ENCODE measurements at regions not wholly inside any gene's neighbourhood (a gene's known extent, or its start where the extent isn't known, plus 50 kb on each side); places are given as distances from the start of the nearest gene placed in this dataset.

- H3K4me1 ChIP-seq (ENCODE audit: control insufficient read depth, extremely low read depth, insufficient read depth, low read length): no peaks in the 10 kb centered on the region
- H2AFZ ChIP-seq (ENCODE audit: low read depth, low read length): no peak overlapping the region
- FAIRE-seq (no peak), DNase-seq (ENCODE audit: low read depth, low spot score) (no peak)
- H3K27me3 ChIP-seq (ENCODE audit: control insufficient read depth in 2 of 2, insufficient read depth in 2 of 2, low read length in 2 of 2): no peaks in the 10 kb centered on the region
- dilution Hi-C loops (cut with MboI; ENCODE audit: extremely low pct_ligation_motif_present, low sequenced_read_pairs): no loop called here
- TF ChIP-seq EZH2 (IDR thresholded peaks at IDR 0.05; ENCODE audit: borderline replicate concordance, low read depth, low read length, severe bottlenecking): no peak
- TF ChIP-seq GATA2 (IDR thresholded peaks at IDR 0.05; ENCODE audit: insufficient read depth, insufficient read length, low read depth, low read length): no peak
- no peak for TF ChIP-seq JUN (IDR thresholded peaks at IDR 0.05; ENCODE audit: borderline replicate concordance, insufficient read depth, insufficient read length, low read depth)
- TF ChIP-seq POLR2AphosphoS5 (IDR thresholded peaks at IDR 0.05; ENCODE audit: insufficient read depth, low read depth, low read length): no peak
- no peak for TF ChIP-seq MYC (IDR thresholded peaks at IDR 0.05; ENCODE audit: low read depth, low read length)
- no peak for TF ChIP-seq FOS (IDR thresholded peaks at IDR 0.05; ENCODE audit: borderline replicate concordance, insufficient read depth, low read length)
- no peaks in the 10 kb centered on the region for H4K20me1 ChIP-seq (replicated peaks; ENCODE audit: control insufficient read depth, extremely low read depth, insufficient read depth, low read length)
- no peak overlapping the region for H3K27ac ChIP-seq (ENCODE audit: insufficient read depth, low read depth, low read length)
- no peak overlapping the region for H3K4me3 ChIP-seq (replicated peaks in 1 of 3; ENCODE audit: insufficient read depth in 1 of 3, low read depth in 1 of 3, low read length in 3 of 3)
- H3K79me2 ChIP-seq (ENCODE audit: control insufficient read depth, insufficient read depth, low read length): no peaks in the 10 kb centered on the region
- no peak overlapping the region for H3K9ac ChIP-seq (replicated peaks; ENCODE audit: extremely low read depth, insufficient read depth, low read length)
- H3K9me1 ChIP-seq (replicated peaks; ENCODE audit: control insufficient read depth, extremely low read depth, insufficient read depth, low read length): no peaks in the 10 kb centered on the region
- BruUV-seq (replicated peaks): no TSS peak
- CTCF ChIA-PET: no interaction called here
- intact Hi-C loops (cut with micrococcal nuclease): no loop called here
- H3K4me2 ChIP-seq (ENCODE audit: insufficient read depth, low read length): no peak overlapping the region
- H3K36me3 ChIP-seq (ENCODE audit: control insufficient read depth in 2 of 2, extremely low read depth in 1 of 2, insufficient read depth in 2 of 2, low read length in 2 of 2): no peaks in the 10 kb centered on the region
- POLR2A ChIA-PET: no interaction called here
- H3K9me3 ChIP-seq (replicated peaks; ENCODE audit: control insufficient read depth, insufficient read depth, low read length): no peaks in the 10 kb centered on the region
Measured at GRCh38 chr4:75259306-75259705, 254.9 kb downstream of the RCHY1 start.

- no peak overlapping the region for H3K4me3 ChIP-seq (replicated peaks in 1 of 3; ENCODE audit: insufficient read depth in 1 of 3, low read depth in 1 of 3, low read length in 3 of 3)
Measured at GRCh38 chr4:75255261-75255660, 258.9 kb downstream of the RCHY1 start.

More at GRCh38 chr4:75255261-75255660, 258.9 kb downstream of the RCHY1 start:
- Histone ChIP-seq H3K9me1 (replicated peaks; ENCODE audit: control insufficient read depth, extremely low read depth, insufficient read depth, low read length) (no peaks in the 10 kb centered on the region), H3K4me2 (ENCODE audit: insufficient read depth, low read length) (no peak overlapping the region), H3K4me1 (ENCODE audit: control insufficient read depth, extremely low read depth, insufficient read depth, low read length) (no peaks in the 10 kb centered on the region), H3K79me2 (ENCODE audit: control insufficient read depth, insufficient read depth, low read length) (no peaks in the 10 kb centered on the region), H3K9me3 (replicated peaks; ENCODE audit: control insufficient read depth, insufficient read depth, low read length) (no peaks in the 10 kb centered on the region), H2AFZ (ENCODE audit: low read depth, low read length) (no peak overlapping the region), H3K27me3 (ENCODE audit: control insufficient read depth in 2 of 2, insufficient read depth in 2 of 2, low read length in 2 of 2) (no peaks in the 10 kb centered on the region), H4K20me1 (replicated peaks; ENCODE audit: control insufficient read depth, extremely low read depth, insufficient read depth, low read length) (no peaks in the 10 kb centered on the region), H3K27ac (ENCODE audit: insufficient read depth, low read depth, low read length) (no peak overlapping the region), H3K36me3 (ENCODE audit: control insufficient read depth in 2 of 2, extremely low read depth in 1 of 2, insufficient read depth in 2 of 2, low read length in 2 of 2) (no peaks in the 10 kb centered on the region), H3K9ac (replicated peaks; ENCODE audit: extremely low read depth, insufficient read depth, low read length) (no peak overlapping the region)
- DNase-seq (ENCODE audit: low read depth, low spot score): no peak
- intact Hi-C loops (cut with micrococcal nuclease): no loop called here
- TF ChIP-seq GATA2 (IDR thresholded peaks at IDR 0.05; ENCODE audit: insufficient read depth, insufficient read length, low read depth, low read length): no peak
- TF ChIP-seq MYC (IDR thresholded peaks at IDR 0.05; ENCODE audit: low read depth, low read length): no peak
- no peak for TF ChIP-seq EZH2 (IDR thresholded peaks at IDR 0.05; ENCODE audit: borderline replicate concordance, low read depth, low read length, severe bottlenecking)
- no peak for TF ChIP-seq FOS (IDR thresholded peaks at IDR 0.05; ENCODE audit: borderline replicate concordance, insufficient read depth, low read length)
- no peak for TF ChIP-seq POLR2A (IDR thresholded peaks at IDR 0.05; ENCODE audit: low read depth, low read length)
- TF ChIP-seq JUN (IDR thresholded peaks at IDR 0.05; ENCODE audit: borderline replicate concordance, insufficient read depth, insufficient read length, low read depth): no peak
- no peak for TF ChIP-seq POLR2AphosphoS5 (IDR thresholded peaks at IDR 0.05; ENCODE audit: insufficient read depth, low read depth, low read length)
- no peak for TF ChIP-seq CTCF (IDR thresholded peaks at IDR 0.05; ENCODE audit: extremely low read depth in 1 of 2, insufficient read depth in 1 of 2, low read depth in 1 of 2, low read length in 2 of 2)
- no peak for TF ChIP-seq MAX (IDR thresholded peaks at IDR 0.05; ENCODE audit: insufficient read depth, insufficient read length)
- ChIA-PET CTCF (no interaction called here), POLR2A (no interaction called here)
- dilution Hi-C loops (cut with MboI; ENCODE audit: extremely low pct_ligation_motif_present, low sequenced_read_pairs): no loop called here
- no peak for FAIRE-seq
- no TSS peak for BruUV-seq (replicated peaks)

Measured in endothelial cell of umbilical vein (primary cell).